ENCODE measurements at regions not wholly inside any gene's neighbourhood (a gene's known extent, or its start where the extent isn't known, plus 50 kb on each side); places are given as distances from the start of the nearest gene placed in this dataset.
A peak's percentile ranks its signal among the peaks of the same experiment; 100 is the strongest.

DNA sequence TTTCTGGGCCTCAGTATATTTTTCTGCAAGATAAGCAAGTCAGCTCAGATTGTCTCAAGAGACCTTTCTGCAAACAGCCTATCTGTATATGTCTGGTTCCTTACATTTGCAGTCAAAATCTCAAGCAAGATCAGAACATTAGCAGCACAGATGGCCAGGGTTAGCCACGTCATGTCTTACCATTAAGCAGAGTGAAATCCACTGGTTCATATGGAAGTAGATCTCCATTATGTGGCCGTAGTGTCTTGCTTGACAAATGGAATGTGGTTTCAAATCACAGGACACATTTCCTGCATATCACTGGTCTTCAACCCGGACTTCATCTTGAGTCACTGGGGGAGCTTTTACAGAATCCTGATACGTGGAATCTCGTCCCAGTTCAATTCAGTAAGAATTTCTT, 500.2 kb downstream of the FBXO15 start:
- DNase-seq, result no peak

DNA sequence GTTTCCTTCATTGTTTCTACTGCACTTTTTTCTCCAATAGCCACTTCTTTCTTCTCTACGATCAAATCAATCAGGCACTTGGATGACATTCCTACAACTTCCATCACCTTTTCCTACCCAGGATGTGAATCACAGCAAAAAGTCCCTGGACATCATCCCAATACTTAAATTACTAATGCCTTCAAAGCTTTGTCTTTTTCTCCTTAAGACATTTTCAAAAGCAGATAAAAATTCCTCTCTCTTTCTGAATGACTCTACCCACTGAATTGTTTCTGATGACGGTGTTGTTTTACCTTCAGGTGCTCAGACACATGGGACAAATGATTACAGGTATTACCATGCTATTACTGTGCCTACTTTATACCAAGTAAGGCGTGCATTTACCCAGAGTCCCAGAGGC, 500.9 kb downstream of the FBXO15 start:
- DNase-seq, result no peak

DNA sequence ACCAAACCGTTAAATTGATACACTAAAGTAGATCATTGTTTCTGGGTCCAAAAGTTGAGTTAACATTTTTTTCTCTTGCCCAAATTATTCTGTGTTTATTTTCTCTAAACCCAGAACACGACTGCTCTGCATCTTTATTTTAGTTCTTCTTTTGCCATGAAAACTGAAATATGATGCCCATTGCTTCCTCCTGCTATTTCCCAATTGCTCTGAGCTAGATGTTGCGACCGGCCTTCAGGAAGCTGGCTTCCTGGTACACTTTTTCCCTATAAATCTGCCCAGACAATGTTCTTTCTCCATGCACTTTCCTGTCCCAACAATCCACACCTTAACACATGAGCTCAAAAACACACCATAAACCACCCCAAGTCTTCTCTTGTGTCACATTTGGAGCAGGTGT, 501.4 kb downstream of the FBXO15 start:
- no peak for DNase-seq

DNA sequence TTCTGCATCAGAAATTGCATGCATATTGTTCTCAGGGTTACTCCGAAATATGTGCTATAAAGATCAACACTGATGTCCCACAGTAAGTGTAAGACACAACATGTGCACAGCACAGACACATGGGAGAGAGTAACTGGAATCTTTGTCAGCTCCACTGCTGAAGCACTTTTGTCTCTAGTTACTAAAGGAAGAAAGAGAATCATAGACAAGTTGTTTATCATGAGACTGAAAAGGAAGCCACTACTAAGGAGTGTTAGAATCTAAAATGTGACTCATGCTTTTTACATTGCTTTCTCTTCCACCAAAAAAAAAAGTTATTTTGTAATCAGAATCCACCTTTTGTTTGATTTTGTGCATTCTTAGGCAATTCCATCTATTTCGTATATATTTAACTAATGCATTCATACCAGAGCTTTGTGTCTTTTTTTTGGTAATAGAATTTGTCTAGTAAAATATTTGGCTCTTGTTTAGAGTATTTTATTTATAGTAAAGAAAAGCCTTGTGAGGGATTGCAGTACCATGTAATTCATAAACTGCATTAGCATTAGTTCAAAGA, 502.4 kb downstream of the FBXO15 start:
- no peak for DNase-seq

DNA sequence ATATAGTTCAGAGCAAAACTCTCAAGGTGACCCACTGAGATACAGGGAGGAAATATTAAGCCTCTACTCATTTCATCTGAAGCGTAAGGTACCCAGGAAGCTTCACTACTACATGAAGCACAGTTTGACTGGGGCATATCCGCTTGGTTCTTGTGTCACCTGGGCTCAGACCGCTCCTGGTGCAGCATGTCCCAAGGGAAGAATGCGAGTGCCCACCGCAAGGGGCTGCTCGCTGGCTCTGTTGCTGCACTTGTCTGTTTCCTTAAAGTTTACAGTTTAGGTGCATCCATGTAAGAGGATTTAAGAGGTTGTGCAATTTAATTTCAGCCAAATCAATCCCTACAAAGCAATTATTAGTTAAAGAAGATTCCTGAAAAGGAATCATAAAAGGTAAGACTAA, 507.8 kb downstream of the FBXO15 start:
- DNase-seq, result no peak

DNA sequence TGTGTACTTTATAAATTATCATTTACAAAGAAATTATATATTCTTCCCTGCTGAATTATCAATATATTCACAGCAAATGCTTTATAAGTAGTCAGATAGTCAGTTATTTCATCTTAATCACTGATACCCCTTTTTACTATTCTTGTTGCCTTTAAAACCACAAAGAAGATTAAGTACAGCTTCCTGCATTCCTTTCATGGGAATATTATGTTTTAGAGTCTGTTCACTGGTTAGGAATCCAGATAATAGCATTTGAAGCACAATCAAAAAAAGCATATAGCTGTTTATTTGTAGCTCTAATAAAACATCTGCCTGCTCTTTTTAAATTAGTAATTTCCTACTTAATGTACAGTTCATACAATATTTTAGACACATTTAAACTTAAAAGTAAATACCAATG, 508.9 kb downstream of the FBXO15 start:
- no peak for DNase-seq

DNA sequence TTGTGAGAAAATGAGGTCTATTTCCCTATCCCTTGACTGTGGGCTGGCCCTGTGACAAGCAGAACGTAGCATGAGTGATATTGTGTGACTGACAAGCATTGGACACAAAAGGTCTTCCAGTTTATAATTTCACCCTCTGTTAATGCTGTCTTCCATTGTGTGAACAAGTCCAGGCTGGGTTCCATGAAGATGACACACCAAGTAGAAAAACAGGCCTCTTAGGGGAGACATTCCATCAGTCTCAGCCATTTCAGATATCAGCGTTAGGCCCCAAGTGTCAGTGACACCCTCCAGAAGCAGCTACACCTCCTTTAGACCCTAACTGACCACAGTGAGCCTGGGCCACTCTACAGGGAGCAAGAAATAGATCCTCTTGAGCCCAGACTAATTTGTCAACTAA, 511.3 kb downstream of the FBXO15 start:
- no peak for DNase-seq

DNA sequence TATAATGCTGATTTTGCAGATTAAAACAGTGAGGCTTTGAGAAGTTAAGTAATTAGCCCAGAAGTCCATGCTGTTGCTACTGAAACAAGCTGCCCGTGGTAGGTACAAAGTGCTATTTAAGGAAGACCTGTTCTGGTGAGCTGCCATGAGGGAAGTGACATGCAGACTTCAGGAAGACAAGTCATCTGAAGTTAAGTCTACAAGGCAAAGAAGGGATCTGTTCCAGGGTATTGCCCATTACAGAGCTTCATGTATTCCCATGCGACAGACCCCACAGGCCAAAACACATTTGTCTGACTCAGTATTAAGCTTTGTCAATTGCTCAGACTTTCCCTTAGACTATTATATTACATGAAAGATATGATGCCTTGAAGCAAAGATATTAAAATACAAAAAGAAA, 520.8 kb downstream of the FBXO15 start:
- no peak for DNase-seq

DNA sequence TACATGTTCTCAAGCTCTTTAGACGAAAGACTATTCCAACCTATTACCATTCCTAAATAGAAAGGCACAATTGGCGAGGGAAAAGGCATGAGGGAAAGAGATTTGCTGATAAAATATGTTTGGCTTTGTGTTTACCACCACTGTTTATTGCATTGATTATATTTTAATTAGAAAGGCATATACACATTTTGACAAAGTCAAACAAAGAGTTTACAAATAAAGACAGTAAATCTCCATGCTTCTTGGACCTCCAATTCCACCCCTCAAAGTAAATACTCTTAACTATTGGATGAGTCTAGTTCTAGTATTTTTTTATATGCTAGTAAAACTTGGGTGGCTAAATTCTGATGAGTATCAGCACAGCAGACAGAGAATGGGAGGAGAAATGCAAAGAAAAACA, 521.4 kb downstream of the FBXO15 start:
- no peak for DNase-seq

DNA sequence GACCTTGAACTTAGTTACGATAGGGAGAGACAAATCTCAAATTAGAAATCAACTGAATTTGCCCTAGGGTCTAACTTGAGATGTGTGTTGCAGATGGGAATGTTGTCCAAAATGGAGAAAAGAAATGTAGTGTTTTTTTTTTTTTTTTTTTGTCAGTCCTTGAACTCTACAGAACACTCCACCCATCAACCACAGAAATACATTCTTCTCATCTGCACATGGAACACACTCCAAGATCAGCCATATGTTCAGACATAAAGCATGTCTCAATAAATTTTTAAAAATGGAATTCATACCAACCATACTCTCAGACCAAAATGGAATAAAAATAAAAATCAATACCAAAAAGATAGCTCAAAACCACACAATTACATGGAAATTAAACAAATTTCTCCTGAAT, 526.5 kb downstream of the FBXO15 start:
- DNase-seq, result no peak

DNA sequence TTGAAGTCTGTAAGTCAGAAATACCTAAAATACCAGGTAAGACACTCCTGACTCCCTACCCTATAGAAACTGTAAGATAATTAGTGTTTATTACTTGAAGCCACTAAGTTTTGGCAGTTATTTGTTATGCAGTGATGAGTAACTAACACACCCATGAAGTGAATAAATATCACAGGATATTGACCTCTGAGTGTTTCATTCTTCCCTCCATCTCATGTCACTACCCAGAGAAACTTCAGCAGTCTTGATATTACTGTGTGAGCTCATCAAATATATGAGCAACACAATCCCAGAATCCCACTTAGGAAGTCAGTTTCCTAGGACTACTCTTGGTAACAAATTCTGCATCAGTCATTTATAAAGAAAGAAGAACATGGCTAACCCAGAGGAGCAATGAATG, 529.7 kb downstream of the FBXO15 start:
- DNase-seq, result no peak

DNA sequence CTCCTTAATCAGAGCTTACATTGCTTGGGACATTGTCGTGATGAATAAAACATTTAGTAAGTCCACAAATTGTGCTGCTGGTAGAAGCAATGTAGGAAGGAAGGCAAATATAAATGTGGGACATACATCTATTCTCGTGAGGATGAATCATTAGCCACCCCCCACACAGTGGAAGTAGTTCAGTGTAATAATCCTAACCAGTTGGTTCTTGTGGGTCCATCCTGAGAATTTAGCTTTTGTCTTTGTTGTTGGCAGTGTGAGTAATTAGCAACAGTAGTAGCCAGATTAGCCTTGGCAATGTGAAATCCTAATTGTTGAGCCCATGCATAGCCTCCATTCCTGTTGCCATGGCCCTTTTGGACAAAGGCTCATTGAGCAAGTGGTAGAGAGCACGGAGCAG, 532.1 kb downstream of the FBXO15 start:
- DNase-seq, result peak in 4 of 56 donors; percentile 2 to 22 (median 9)

DNA sequence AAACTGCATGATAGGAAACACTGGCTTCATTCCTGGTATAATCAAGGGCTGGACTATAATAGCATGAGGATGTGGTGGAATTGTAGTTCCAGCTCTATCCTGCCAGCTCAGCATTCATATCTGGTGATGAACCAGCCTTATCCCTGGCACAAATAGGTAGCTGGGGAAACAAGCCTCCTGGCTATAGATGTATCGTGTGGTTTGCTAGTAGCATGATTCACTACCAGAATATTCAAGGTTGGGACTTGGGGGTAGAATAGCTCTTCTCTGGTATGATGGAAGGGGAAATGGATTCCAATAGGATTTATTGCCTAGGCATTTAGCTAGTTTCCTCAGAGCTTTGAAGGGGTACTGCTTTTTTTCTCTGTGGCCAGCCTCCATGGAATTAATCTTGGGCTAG, 532.8 kb downstream of the FBXO15 start:
- no peak for DNase-seq

DNA sequence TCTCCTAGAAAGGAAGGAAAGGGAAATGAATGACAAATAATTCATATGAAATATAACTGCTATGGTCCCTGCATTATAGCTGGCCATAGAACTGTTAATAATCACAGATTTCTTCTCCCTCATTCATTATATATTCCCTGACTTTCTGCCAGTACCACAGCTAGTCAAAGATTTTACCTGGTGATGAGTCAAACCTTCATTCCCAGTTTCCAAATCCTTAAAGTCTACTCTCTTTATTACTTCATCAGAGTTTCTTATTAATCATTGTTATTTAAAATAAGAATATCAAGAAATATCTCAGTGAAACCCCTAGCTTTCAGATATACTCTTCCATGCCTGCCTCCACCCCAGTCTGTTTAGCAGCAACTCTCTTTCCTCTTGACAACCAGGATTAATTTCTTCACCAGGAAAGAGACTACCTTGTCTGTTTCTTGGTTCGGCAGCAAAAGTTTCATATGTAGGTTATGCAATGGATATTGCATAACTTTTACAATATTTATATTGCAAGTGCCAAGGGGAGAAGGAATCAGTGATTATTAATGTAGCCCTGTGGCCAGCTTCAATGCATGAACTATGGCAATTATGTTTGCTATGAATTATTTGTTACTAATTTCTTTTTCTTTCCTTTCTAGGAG, 533.8 kb downstream of the FBXO15 start:
- DNase-seq, result no peak

DNA sequence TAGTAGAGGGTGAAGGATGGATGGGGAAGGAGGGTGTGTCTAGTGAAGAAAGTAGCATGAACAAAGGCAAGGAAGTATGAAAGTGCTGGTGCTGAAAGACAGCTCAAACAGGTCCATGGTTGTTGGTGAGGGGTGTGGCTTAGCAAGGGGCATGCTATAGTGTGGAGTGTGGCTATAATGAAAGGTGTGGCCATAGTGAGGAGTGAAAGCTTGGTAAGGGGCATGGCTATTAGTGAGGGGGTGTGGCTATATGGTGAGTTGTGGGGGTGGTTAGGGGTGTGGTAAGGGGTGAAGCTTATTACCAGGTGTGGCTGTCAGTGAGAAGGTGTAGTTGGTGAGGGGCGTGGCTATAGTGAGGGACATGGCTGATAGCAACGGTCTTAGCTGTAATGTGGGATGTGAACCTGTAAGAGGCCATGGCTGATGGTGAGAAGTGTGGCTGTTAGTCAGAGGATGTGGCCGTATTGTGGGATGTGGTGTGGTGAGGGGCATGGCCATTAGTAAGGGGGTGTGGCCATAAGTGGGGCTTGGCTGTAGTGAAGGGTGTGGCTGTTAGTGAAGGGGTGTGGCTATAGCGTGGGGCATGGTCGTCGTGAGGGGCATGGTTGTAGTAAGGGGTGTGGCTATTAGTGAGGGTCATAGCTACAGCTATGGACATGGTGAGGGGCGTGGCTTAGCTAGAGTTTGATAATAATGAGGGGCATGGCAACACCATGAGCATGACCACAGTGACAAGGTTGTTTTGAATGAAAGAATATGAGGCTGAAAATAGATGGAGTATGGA, 549.6 kb downstream of the FBXO15 start:
- DNase-seq, result no peak

DNA sequence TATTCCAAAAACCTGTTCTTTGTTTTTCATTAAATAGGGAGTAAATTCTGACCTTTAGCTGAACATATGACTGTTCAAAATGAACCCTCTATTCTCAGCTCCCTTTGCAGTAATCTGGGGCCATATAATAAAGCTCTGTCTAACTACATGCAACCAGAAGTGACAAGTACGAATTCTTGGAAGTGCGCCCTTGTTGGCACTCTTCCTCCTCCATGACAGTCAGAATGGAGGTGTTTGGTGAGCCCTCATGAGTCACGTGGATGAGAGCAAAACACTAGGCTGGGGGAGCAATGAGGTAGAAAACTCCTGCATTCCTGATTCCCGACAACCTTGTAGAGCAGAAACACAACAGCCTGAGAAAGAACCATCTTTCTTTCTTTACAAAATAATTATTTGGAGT, 552.9 kb downstream of the FBXO15 start:
- DNase-seq, result no peak

DNA sequence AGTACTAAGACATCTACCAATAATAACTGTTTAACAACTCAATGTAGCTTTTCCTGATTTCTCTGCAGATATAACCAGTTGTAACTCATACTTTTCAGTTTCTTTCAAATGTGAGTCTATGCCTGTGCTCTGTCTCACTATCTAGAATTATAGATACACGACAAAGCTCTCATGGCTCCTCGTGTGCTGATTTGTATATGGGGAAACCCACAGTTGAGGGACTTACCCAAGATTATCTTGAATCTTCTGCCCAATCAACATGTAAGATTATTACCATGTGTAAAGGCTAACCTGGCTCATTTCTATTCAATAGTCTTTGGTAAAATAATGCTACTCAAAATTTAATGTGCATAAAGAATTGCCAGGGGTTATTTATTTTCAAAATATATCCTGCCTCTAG, 554.4 kb downstream of the FBXO15 start:
- DNase-seq, result no peak

DNA sequence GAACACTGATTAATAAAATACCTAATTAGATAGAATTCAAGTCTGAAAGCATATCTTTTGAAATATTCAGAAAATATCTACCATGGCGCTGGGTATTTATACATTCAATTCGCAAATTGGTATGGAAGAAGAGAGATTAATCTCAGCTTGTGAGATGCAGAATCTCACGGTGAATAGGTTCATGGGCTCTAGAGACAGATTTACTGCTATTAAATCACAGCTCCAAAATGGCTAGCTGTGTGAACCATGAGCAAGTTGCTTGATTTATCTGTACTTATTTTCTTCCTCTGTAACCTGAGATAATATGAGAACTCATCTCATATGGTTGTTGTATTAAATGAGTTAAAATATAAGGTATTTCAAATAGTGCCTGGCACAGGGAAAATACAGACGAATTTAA, 556.7 kb downstream of the FBXO15 start:
- no peak for DNase-seq

DNA sequence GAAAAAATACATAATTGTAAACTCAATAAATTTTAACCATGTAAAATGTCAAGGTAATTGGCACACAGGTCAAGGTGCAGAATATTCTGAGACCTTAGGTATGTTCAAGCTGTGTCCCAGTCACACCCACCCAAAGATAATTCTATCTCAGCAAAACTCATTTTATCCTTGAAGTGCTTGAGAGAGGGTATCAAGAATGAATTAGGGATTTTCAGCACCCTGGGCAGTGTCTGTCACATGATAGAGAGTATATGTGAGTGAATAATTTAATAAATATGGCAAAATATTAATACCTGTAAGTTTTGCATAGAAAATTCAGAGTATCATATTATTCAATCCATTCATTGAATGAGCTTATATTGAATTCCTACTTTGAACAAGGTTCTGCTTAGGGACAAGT, 567.9 kb downstream of the FBXO15 start:
- no peak for DNase-seq

DNA sequence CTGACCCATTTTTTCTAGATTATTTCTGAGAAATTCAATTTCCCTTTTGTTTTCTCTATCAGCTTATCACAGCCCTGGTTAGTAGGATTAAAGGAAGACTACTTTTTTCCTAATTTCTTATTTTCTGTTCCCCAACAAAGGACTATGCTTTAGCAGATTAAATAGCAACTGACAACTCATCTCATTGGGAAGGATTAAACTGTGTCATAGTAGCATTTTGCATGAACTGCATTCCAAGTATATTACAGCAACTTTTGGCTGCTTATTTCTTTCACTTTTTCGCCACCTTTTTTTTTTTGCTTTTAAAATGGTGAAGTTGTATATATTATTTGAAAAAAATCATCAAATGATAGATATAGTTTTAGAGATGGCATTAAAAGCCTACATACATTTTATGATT, 570.3 kb downstream of the FBXO15 start:
- no peak for DNase-seq

DNA sequence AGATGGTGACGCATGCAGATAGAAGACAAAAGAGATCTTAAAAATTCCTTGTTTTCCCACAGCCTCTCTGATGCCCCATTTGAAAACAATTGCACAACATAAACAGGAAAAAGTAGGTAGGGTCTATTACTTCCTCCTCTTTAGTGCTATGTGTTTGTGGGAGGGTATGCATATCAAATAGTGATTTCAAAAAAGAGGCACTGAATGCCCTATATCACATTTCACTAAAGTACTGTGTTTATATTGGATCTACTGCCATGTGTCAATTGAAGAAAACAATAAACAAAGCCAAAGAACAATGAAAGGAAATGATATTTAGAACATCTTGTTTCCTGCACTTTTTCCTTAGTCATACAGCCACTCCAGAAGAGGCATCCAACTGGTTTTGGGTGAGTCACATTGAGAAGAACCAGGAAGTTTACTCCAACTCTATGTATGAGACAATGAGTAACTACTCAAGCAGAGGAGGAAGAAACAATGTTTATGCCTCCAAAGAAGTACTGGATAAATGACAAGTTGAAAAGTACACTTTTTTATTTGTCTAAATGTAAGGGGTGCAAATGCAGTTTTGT, 583.6 kb downstream of the FBXO15 start:
- no peak for DNase-seq

DNA sequence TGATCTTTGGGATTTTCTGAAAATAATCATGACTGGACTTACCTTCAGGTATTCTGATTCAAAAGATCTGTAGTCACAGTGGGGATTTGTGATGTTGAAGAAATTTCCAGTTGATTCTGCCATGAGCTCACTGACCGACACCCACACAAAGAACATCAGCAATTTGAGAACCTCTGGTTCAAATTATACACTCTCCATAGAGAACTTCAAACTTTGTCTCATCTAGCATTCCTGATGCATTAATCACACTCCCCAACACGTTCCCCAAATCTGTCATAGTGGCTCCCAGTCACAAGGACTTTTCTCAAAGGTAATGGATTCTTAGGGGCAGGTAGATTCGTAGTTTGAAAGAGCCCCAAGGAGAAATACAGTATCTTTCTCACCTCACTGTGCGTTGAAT, 584.3 kb downstream of the FBXO15 start:
- no peak for DNase-seq

DNA sequence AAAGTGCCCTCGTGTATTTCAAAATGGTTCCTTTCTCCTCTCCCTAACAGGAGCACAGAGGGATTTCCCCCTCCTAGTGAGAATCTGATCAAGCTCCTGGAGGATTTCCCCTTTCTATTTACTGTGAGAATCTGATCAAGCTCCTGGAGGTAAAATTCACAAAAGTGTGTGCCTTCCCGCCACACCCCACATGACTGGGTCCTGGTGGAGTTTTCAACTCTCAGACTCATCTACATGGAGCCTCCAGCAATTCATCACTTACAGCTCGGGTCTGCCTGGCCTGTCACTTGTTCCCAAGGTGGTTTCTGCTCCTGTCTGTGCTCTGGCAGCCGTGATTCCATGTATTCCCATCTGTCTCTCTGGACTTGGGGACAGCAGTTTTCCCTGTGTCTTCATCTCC, 590.7 kb downstream of the FBXO15 start:
- no peak for DNase-seq
